ENCODE measurements at regions not wholly inside any gene's neighbourhood (a gene's known extent, or its start where the extent isn't known, plus 50 kb on each side); places are given as distances from the start of the nearest gene placed in this dataset.

DNA sequence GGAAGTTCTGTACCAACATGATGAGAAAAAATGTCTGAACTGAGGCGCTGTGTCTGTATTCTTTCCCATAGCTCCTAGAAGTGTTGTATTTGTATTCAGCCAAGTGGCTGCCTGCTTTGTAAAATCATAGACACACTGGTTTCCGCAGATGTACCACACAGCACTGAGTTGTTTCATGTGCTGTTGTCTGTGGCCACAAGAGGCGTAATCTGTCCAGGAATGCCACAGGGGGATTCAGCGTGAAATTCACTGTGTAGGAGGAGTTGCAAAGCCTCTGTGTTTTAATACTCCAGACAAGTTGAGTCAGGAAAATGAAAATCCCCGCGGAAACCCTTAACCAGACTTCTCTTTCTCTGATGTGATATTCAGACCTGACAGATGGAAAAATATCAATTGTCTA, 462.2 kb downstream of the NSUN3 start:
- TF ChIP-seq CTCF (IDR thresholded peaks at IDR 0.05; ENCODE audit: low read depth, low read length, poor library complexity, severe bottlenecking) (no peak), EZH2phosphoT487 (IDR thresholded peaks at IDR 0.05; ENCODE audit: borderline replicate concordance, low read length) (no peak)

Data from DOHH2 (cell line).